Heart left ventricle (tissue), 13 donors: ENCODE measurements at regions not wholly inside any gene's neighbourhood (a gene's known extent, or its start where the extent isn't known, plus 50 kb on each side); places are given as distances from the start of the nearest gene placed in this dataset.

Source experiments
- CTCF ChIP-seq, 12 donors: fragments of 200-600 bp; sonication (generic) in 4 of 12; IDR thresholded peaks; one replicate each; pipeline versions ENCODE4 v1.5.0 to v1.8.0; 2018 to 2022; ENCODE audit warnings: antibody characterized with exemption in 12 of 12, mild to moderate bottlenecking in 5 of 12
- POLR2A ChIP-seq, 2 donors: fragments of 450-650 bp; IDR thresholded peaks; one replicate each; pipeline ENCODE4 v1.6.1; 2017; ENCODE audit warnings: antibody characterized with exemption in 2 of 2, mild to moderate bottlenecking in 2 of 2, moderate library complexity in 2 of 2
- donor health status: ischemic (EF 13 %, LVEDD 7.1; RV severe dilation, severe dysfunction).
- donor health status: DM: no; HTN: yes; CAD: no.
- donor health status: DM: no; HTN: no; CAD: no.
- donor health status: ischemic (EF 25% LVEDD 6.9; RV normal size, moderate dysfunction).
- donor health status: ischemic (EF 25% LVEDD 5.7; RV mildly dilated, moderate dysfunction).
- donor health status: ischemic (EF 35%, LVEDD 5.7; RV mildly dilated, moderate dysfunction).
- donor health status: nonischemic (EF 11% LVEDD 7.7; RV severe dilation, severe dysfunction).
- donor health status: DM: yes; HTN: yes; CAD: no.
- donor health status: PGD.
- donor health status: ischemic (EF 29% LVEDD 5.4; RV normal size, mild dysfunction).
- donor health status: nonischemic (EF 23%, LVEDD 6.1; RV moderate dilation, normal function).

GRCh38 chr3:193850084-193850619 lies 257.1 kb downstream of the OPA1 start:
- no peak for TF ChIP-seq CTCF (IDR thresholded peaks at IDR 0.05)
- TF ChIP-seq POLR2A (IDR thresholded peaks at IDR 0.05): no peak
